SU-DHL-6 (cell line): ENCODE measurements at regions not wholly inside any gene's neighbourhood (a gene's known extent, or its start where the extent isn't known, plus 50 kb on each side); places are given as distances from the start of the nearest gene placed in this dataset.

Experiments used
- H2AFZ ChIP-seq: fragments of 200-600 bp; sonication (generic); 2 replicates; pipeline ENCODE4 v1.6.1; 2014; ENCODE audit warnings: low read depth, mild to moderate bottlenecking, moderate library complexity, mixed read lengths, antibody characterized with exemption, low read length; ENCODE audit not compliant: severe bottlenecking
- H3F3A ChIP-seq: fragments of 200-600 bp; shearing (Covaris generic); 2 replicates; pipeline ENCODE4 v1.6.0; 2016; ENCODE audit warnings: antibody characterized with exemption, mild to moderate bottlenecking; ENCODE audit not compliant: insufficient read depth
- H3K27ac ChIP-seq: fragments of 200-600 bp; sonication (generic); 2 replicates; pipeline ENCODE4 v1.5.1; 2016; ENCODE audit warnings: low read depth, mild to moderate bottlenecking, low read length, moderate library complexity, mixed read lengths
- H3K27me3 ChIP-seq: fragments of 200-600 bp; sonication (generic), shearing (Covaris generic); 2 replicates; pipeline ENCODE4 v1.6.0; 2014; ENCODE audit warnings: mild to moderate bottlenecking, low read length
- H3K36me3 ChIP-seq: fragments of 200-600 bp; sonication (generic); 2 replicates; pipeline ENCODE4 v1.6.1; 2014; ENCODE audit warnings: mild to moderate bottlenecking, low read length, mixed read lengths
- H3K4me2 ChIP-seq: fragments of 300-600, 200-600 bp; shearing (Covaris generic), sonication (generic); 2 replicates; pipeline ENCODE4 v1.6.0; 2014; ENCODE audit warnings: low read length, low read depth, mild to moderate bottlenecking; ENCODE audit not compliant: poor library complexity, severe bottlenecking
- H3K4me3 ChIP-seq: fragments of 200-600 bp; sonication (generic); 2 replicates; pipeline ENCODE4 v1.5.1; 2014; ENCODE audit warnings: antibody characterized with exemption, low read length, mild to moderate bottlenecking, mixed read lengths; ENCODE audit not compliant: insufficient read depth, poor library complexity, severe bottlenecking
- H3K79me2 ChIP-seq: fragments of 200-600 bp; sonication (generic); 2 replicates; pipeline ENCODE4 v1.6.1; 2014; ENCODE audit warnings: mild to moderate bottlenecking, low read length, moderate library complexity; ENCODE audit not compliant: insufficient read depth
- H3K9ac ChIP-seq: fragments of 200-600 bp; sonication (generic); 2 replicates; pipeline ENCODE4 v1.7.0; 2014; ENCODE audit warnings: mild to moderate bottlenecking, low read length
- H3K9me2 ChIP-seq: fragments of 200-600 bp; sonication (generic); replicated peaks from 2 replicates; pipeline ENCODE4 v1.6.1; 2014; ENCODE audit warnings: low read length; ENCODE audit not compliant: insufficient read depth
- H3K9me3 ChIP-seq: fragments of 200-600 bp; sonication (generic); 2 replicates; pipeline ENCODE4 v1.6.1; 2014; ENCODE audit warnings: low read length, mixed read lengths; ENCODE audit not compliant: insufficient read depth
- H4K20me1 ChIP-seq: fragments of 200-600 bp; sonication (generic); 2 replicates; pipeline ENCODE4 v1.6.1; 2014; ENCODE audit warnings: low read depth, mild to moderate bottlenecking, antibody characterized with exemption, low read length, moderate library complexity, mixed read lengths
- EZH2phosphoT487 ChIP-seq: fragments of 200-600 bp; sonication (generic), shearing (Covaris generic); conservative IDR thresholded peaks from 2 replicates; pipeline ENCODE4 v1.6.1; 2018; ENCODE audit warnings: mild to moderate bottlenecking, antibody characterized with exemption, low read length, moderate library complexity, mixed read lengths
- TF ChIP-seq, protein P1 (sequence below): fragments of 200-600 bp; sonication (generic); IDR thresholded peaks from one replicate; pipeline ENCODE4 v1.5.1; 2017; ENCODE audit warnings: antibody characterized with exemption, mild to moderate bottlenecking, low read length, moderate library complexity; ENCODE audit not compliant: insufficient read depth, poor library complexity, severe bottlenecking

DNA sequence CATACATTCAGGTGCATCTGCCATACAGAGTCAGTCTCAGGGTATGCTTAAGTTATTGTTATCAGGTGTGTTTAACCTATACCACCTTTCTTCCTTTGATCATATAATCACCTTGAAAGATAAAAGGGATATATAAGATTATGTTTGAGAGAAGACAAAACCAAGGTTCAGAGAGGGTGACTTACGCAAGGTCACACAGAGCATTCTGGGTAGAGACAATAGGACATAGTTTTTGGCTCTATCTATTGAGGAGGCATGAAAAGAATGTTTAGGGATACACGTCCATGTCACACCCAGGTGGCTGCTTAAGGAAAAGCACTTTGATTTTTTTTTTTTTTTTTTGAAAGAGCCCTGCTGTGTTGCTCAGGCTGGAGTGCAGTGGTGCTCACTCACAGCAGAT lies 327.1 kb upstream of the RPS6KA3 start:
- Histone ChIP-seq H3K4me2 (no peak overlapping the region), H3K9me3 (no peaks in the 10 kb centered on the region), H3K27ac (no peak overlapping the region), H3K4me3 (no peak overlapping the region), H2AFZ (no peak overlapping the region), H3F3A (no peaks in the 10 kb centered on the region), H3K27me3 (no peaks in the 10 kb centered on the region), H4K20me1 (no peaks in the 10 kb centered on the region), H3K36me3 (no peaks in the 10 kb centered on the region), H3K79me2 (no peaks in the 10 kb centered on the region), H3K9ac (no peak overlapping the region), H3K9me2 (no peaks in the 10 kb centered on the region)
- TF ChIP-seq, protein P1, sequence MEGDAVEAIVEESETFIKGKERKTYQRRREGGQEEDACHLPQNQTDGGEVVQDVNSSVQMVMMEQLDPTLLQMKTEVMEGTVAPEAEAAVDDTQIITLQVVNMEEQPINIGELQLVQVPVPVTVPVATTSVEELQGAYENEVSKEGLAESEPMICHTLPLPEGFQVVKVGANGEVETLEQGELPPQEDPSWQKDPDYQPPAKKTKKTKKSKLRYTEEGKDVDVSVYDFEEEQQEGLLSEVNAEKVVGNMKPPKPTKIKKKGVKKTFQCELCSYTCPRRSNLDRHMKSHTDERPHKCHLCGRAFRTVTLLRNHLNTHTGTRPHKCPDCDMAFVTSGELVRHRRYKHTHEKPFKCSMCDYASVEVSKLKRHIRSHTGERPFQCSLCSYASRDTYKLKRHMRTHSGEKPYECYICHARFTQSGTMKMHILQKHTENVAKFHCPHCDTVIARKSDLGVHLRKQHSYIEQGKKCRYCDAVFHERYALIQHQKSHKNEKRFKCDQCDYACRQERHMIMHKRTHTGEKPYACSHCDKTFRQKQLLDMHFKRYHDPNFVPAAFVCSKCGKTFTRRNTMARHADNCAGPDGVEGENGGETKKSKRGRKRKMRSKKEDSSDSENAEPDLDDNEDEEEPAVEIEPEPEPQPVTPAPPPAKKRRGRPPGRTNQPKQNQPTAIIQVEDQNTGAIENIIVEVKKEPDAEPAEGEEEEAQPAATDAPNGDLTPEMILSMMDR = no peak

DNA sequence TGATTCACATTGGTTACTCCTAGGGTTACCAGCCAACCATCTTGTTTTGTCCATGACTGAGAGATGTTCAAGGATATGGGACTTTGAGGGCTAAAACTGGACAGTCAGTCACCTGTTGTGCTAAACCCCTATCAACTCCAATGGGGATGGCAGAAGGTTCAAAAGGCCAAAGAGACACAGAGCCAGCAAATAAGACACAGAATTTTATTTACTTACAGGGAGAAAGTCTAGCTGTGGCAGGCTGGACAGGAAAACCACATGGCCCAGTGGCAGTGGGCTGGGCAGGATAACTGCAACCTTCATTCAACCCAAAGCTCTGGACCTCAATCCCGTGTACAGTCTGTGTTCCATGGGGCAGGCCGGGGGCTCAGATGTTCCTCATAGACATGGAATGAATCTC lies 326.7 kb upstream of the RPS6KA3 start:
- Histone ChIP-seq H3K9me3 (no peaks in the 10 kb centered on the region), H3K36me3 (no peaks in the 10 kb centered on the region), H3K9ac (no peak overlapping the region), H3K27ac (no peak overlapping the region), H2AFZ (no peak overlapping the region), H3K79me2 (no peaks in the 10 kb centered on the region), H3K4me3 (no peak overlapping the region), H3K9me2 (no peaks in the 10 kb centered on the region), H4K20me1 (no peaks in the 10 kb centered on the region), H3K4me2 (no peak overlapping the region), H3K27me3 (no peaks in the 10 kb centered on the region), H3F3A (no peaks in the 10 kb centered on the region)
- TF ChIP-seq, protein P1 = no peak
- no peak for TF ChIP-seq EZH2phosphoT487

DNA sequence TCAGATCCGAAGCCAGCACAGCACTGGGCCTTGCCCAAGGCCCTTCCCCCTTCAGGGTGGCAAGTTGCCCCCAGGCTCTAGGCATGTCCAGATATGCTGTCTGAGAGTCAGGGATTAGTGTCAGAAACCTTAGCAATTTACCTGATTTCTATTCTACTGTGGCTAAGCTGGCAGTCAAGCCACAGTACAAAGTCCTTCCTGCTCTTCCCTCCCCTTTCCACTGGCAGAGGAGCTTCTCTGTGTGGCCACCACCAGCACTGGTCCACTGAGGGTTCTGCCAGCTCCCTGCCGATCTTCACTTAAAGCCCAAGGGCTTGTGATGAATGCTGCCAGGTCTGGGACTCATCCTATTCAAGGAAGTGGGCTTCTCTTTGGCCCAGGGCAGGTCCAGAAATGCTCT lies 324.5 kb upstream of the RPS6KA3 start:
- H3K9me2 ChIP-seq = no peaks in the 10 kb centered on the region
- no peak overlapping the region for H3K4me2 ChIP-seq
- no peaks in the 10 kb centered on the region for H3F3A ChIP-seq
- H3K9me3 ChIP-seq = no peaks in the 10 kb centered on the region
- H3K4me3 ChIP-seq = no peak overlapping the region
- no peaks in the 10 kb centered on the region for H3K27me3 ChIP-seq
- TF ChIP-seq, protein P1 = no peak
- TF ChIP-seq EZH2phosphoT487 = no peak
- H2AFZ ChIP-seq = no peak overlapping the region
- H3K9ac ChIP-seq = no peak overlapping the region
- H3K79me2 ChIP-seq = no peaks in the 10 kb centered on the region
- no peaks in the 10 kb centered on the region for H3K36me3 ChIP-seq
- H3K27ac ChIP-seq = no peak overlapping the region
- H4K20me1 ChIP-seq = no peaks in the 10 kb centered on the region

DNA sequence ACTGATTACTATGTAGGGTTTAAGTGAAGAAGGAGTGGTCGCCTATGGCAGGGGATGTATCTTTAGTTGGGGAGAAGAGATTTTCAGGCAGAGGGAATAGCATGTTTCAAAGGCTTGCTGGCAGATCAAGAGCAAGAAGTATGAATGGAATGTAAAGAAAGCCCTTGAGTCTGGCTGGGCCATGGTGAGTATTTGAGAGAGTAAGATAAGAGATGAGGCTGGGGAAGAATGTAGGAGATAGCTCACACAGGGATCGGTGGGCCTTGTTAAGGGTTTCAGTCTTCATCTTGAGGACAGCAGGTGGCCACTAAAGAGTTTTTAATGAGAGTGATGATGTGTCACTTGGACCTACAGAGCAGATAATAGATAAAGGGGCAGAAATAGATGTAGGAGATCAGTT lies 319.1 kb upstream of the RPS6KA3 start:
- Histone ChIP-seq H3K79me2 (no peaks in the 10 kb centered on the region), H3K36me3 (no peaks in the 10 kb centered on the region), H3K27ac (no peak overlapping the region), H4K20me1 (no peaks in the 10 kb centered on the region), H3F3A (no peaks in the 10 kb centered on the region), H3K27me3 (no peaks in the 10 kb centered on the region), H2AFZ (no peak overlapping the region), H3K4me2 (no peak overlapping the region), H3K4me3 (no peak overlapping the region), H3K9ac (no peak overlapping the region), H3K9me2 (no peaks in the 10 kb centered on the region), H3K9me3 (no peaks in the 10 kb centered on the region)
- TF ChIP-seq, protein P1 = no peak
- no peak for TF ChIP-seq EZH2phosphoT487
